GM18867 (cell line): ENCODE measurements at regions not wholly inside any gene's neighbourhood (a gene's known extent, or its start where the extent isn't known, plus 50 kb on each side); places are given as distances from the start of the nearest gene placed in this dataset.

Source experiments
- ATAC-seq: cut with Tn5 transposase; IDR thresholded peaks from one replicate; pipeline ENCODE4 v1.9.1; 2021; ENCODE audit warnings: mild to moderate bottlenecking, moderate library complexity; ENCODE audit not compliant: unreplicated experiment

GRCh38 chr10:131015271-131015670, 296.2 kb downstream of the TCERG1L start:
- ATAC-seq, result no peak

- ATAC-seq, result no peak
These were observed 295.0 kb downstream of the TCERG1L start for GRCh38 chr10:131016556-131016955.

GRCh38 chr10:131017566-131018285, 293.8 kb downstream of the TCERG1L start:
- no peak for ATAC-seq

GRCh38 chr10:131018886-131019500, 292.5 kb downstream of the TCERG1L start:
- ATAC-seq, result no peak

- no peak for ATAC-seq
These were observed 291.8 kb downstream of the TCERG1L start for GRCh38 chr10:131019696-131020095.

GRCh38 chr10:131020775-131021174, 290.7 kb downstream of the TCERG1L start:
- no peak for ATAC-seq

- ATAC-seq, result no peak
These were observed 290.1 kb downstream of the TCERG1L start for GRCh38 chr10:131021246-131021895.

GRCh38 chr10:131021969-131022368, 289.6 kb downstream of the TCERG1L start:
- no peak for ATAC-seq

- no peak for ATAC-seq
These were observed 289.2 kb downstream of the TCERG1L start for GRCh38 chr10:131022369-131022768.

GRCh38 chr10:131022981-131023380, 288.5 kb downstream of the TCERG1L start:
- ATAC-seq, result no peak

- ATAC-seq, result no peak
These were observed 287.0 kb downstream of the TCERG1L start for GRCh38 chr10:131024259-131025131.

GRCh38 chr10:131025333-131025732, 286.2 kb downstream of the TCERG1L start:
- no peak for ATAC-seq

GRCh38 chr10:131027256-131027655, 284.3 kb downstream of the TCERG1L start:
- no peak for ATAC-seq

GRCh38 chr10:131031346-131031745, 280.2 kb downstream of the TCERG1L start:
- ATAC-seq, result no peak

GRCh38 chr10:131032329-131033165, 279.0 kb downstream of the TCERG1L start:
- ATAC-seq, result no peak

- no peak for ATAC-seq
These were observed 278.1 kb downstream of the TCERG1L start for GRCh38 chr10:131033166-131034085.

GRCh38 chr10:131034451-131034850, 277.1 kb downstream of the TCERG1L start:
- no peak for ATAC-seq

- ATAC-seq, result no peak
These were observed 275.7 kb downstream of the TCERG1L start for GRCh38 chr10:131035779-131036178.

GRCh38 chr10:131038056-131038455, 273.5 kb downstream of the TCERG1L start:
- no peak for ATAC-seq
